Subcutaneous abdominal adipose tissue (tissue), 5 donors: ENCODE measurements at regions not wholly inside any gene's neighbourhood (a gene's known extent, or its start where the extent isn't known, plus 50 kb on each side); places are given as distances from the start of the nearest gene placed in this dataset.

Source experiments
- H3K27ac ChIP-seq: one replicate; pipeline ENCODE4 v1.7.0; 2013; ENCODE audit warnings: low read depth, mild to moderate bottlenecking, inconsistent platforms, low read length, moderate library complexity
- H3K27me3 ChIP-seq, 5 donors: one replicate each; pipeline ENCODE4 v1.7.0; 2013; ENCODE audit warnings: low read length in 5 of 5, inconsistent platforms in 1 of 5; ENCODE audit not compliant: control insufficient read depth in 5 of 5, insufficient read depth in 4 of 5
- H3K36me3 ChIP-seq, 5 donors: one replicate each; pipeline ENCODE4 v1.7.0; 2013; ENCODE audit warnings: low read length in 5 of 5; ENCODE audit not compliant: control insufficient read depth in 5 of 5, insufficient read depth in 5 of 5
- H3K4me1 ChIP-seq, 5 donors: one replicate each; pipeline ENCODE4 v1.7.0; 2013; ENCODE audit warnings: low read length in 5 of 5, mild to moderate bottlenecking in 3 of 5, moderate library complexity in 1 of 5; ENCODE audit not compliant: control insufficient read depth in 5 of 5, insufficient read depth in 5 of 5
- H3K4me3 ChIP-seq, 5 donors: one replicate each; pipeline ENCODE4 v1.7.0; 2013; ENCODE audit warnings: low read length in 5 of 5, low read depth in 1 of 5
- H3K9ac ChIP-seq, 5 donors: one replicate each; pipeline ENCODE4 v1.7.0; 2013; ENCODE audit warnings: low read length in 5 of 5, mild to moderate bottlenecking in 4 of 5, moderate library complexity in 3 of 5
- H3K9me3 ChIP-seq, 5 donors: one replicate each; pipeline ENCODE4 v1.7.0; 2013; ENCODE audit warnings: low read length in 5 of 5; ENCODE audit not compliant: control insufficient read depth in 5 of 5
- donor health status: healthy.
- donor health status: healthy.
- donor health status: healthy.
- donor health status: healthy.
- donor health status: healthy.

DNA sequence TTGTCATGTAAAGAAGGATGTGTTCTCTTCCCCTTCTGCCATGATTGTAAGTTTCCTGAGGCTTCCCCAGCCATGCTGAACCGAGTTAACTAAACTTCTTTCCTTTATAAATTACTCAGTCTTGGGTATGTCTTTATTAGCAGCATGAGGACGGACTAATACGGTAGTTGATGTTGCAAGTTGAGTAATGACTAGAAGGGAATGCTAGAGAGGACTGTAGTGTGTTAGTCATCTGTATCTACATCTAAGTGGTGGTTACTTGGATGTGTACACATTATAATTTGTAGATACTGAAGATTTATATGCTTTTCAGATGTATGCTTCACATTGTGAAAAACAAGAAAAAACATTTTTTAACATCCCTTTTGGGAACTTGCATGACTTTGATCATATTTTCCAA, 244.6 kb downstream of the POLR1F start:
- no peaks in the 10 kb centered on the region for H3K4me1 ChIP-seq
- H3K9ac ChIP-seq, result no peak overlapping the region
- no peak overlapping the region for H3K27ac ChIP-seq
- H3K36me3 ChIP-seq, result no peaks in the 10 kb centered on the region
- H3K9me3 ChIP-seq, result no peaks in the 10 kb centered on the region
- H3K4me3 ChIP-seq, result no peak overlapping the region
- H3K27me3 ChIP-seq, result no peaks in the 10 kb centered on the region

DNA sequence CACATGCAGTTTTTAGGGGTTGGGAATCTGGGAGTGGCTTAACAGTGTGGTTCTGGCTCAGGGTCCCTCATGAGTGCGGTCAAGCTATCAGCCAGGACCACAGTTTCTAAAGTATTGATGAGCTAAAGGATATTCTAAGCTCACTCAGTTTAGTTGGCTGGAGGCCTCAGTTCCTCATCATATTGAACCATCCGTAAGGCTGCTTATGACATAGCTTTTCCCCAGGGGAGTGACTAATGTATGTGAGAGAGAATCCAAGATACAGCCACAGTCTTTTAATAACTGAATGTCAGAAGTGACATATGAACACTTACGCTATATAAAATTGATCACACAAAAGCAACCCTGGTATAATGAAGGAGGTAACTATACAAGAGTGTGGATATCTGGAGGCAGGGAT, 245.3 kb downstream of the POLR1F start:
- H3K27ac ChIP-seq, result no peak overlapping the region
- no peaks in the 10 kb centered on the region for H3K4me1 ChIP-seq
- no peaks in the 10 kb centered on the region for H3K9me3 ChIP-seq
- no peak overlapping the region for H3K4me3 ChIP-seq
- no peak overlapping the region for H3K9ac ChIP-seq
- H3K36me3 ChIP-seq, result no peaks in the 10 kb centered on the region
- H3K27me3 ChIP-seq, result no peaks in the 10 kb centered on the region

DNA sequence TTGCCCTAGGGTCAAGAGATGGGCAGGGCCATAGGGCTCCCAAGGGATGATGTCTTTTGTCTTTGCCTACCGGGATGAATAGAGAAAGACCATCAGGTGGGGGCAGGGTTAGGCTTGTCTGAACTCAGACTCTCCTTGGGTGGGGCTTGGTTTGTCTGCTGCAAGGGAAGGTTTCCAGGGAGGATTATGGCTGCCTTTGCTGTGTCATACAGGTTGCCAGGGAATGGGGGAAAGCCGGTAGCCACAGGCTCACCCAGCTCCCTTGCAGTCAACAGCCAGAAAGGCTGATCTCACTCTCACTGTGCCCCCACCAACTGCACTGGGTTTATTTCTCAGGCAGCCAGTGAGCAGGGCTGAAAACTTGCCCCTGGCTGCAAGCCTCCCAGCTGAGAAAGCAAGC, 253.2 kb downstream of the POLR1F start:
- no peak overlapping the region for H3K4me3 ChIP-seq
- no peaks in the 10 kb centered on the region for H3K36me3 ChIP-seq
- peaks cover 0 to 11% (median 0%) of the 10 kb centered on the region in 5 donors for H3K9me3 ChIP-seq
- no peak overlapping the region for H3K9ac ChIP-seq
- H3K27ac ChIP-seq, result no peak overlapping the region
- H3K27me3 ChIP-seq, result no peaks in the 10 kb centered on the region
- H3K4me1 ChIP-seq, result no peaks in the 10 kb centered on the region

DNA sequence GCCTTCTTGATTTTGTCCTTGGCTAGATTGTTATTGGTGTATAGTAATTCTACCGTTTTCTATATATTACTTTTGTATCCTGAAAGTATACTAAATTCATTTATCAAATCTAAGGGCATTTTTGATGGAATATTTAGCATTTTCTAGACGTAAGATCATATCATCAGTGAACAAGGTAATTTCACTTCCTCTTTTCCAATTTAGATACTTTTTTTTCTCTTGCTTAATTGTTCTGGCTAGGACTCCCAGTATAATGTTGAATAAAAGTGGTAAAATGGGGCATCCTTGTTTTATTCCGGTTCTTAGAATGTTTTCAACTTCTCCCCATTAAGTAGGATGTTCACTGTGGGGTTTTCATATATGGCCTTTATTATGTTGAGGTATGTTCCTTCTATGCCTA, 260.7 kb downstream of the POLR1F start:
- Histone ChIP-seq H3K9me3 (peaks cover 0 to 2% (median 0%) of the 10 kb centered on the region in 5 donors), H3K4me3 (no peak overlapping the region), H3K36me3 (no peaks in the 10 kb centered on the region), H3K9ac (no peak overlapping the region), H3K27ac (no peak overlapping the region), H3K27me3 (no peaks in the 10 kb centered on the region), H3K4me1 (no peaks in the 10 kb centered on the region)

DNA sequence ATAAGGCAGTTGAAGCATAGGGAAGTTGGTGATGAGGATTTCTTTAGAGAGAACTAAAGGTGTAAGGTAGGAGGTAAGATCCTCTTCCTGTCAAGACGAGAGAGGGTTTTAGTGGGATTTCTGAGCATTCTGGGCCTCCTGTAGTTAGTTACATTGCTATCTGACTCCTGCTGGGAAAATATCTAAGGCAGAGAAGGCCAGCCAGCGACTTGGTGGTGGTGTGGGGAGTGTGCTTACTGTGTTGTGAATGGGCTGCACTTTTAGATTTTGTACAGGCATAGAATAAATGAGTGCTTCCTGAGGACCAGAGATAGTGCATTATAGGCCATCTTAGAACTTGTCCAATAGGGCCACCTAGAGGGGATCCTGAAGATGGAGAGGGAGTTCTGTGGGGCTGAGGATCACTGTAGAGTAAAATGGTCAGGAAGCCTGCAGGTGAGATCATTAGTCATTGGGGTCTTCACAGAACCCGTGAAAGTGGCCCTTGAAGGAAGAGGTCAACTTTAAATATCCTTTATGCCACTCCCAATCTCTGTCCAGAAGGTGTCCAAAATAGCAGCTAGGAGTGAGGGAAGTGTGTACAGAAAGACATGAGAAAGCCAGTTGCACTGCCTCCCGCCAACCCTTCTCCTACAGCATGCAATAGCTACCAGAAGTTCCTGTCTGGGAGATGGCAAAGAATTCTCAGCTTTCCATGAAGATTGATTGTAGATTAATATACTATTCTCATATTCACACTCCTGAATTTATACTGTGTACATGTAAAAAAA, 266.6 kb downstream of the POLR1F start:
- Histone ChIP-seq H3K4me1 (no peaks in the 10 kb centered on the region), H3K9me3 (no peaks in the 10 kb centered on the region), H3K36me3 (no peaks in the 10 kb centered on the region), H3K27me3 (no peaks in the 10 kb centered on the region), H3K9ac (no peak overlapping the region), H3K27ac (no peak overlapping the region), H3K4me3 (no peak overlapping the region)

DNA sequence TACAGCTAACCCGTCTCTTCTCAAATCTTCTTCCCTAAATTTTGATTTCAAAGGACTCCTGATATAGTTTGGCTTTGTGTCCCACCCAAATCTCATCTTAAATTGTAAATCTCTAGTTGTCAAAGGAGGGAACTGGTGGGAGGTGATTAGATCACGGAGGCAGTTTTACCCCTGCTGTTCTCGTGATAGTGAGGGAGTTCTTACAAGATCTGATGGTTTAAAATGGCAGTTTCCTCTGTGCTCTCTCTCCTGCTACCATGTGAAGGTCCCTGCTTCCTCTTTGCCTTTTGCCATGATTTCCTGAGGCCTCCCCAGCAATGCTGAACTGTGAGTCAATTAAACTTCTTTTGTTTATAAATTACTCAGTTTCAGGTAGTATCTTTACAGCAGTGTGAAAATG, 269.3 kb downstream of the POLR1F start:
- no peaks in the 10 kb centered on the region for H3K27me3 ChIP-seq
- H3K4me1 ChIP-seq, result no peaks in the 10 kb centered on the region
- H3K36me3 ChIP-seq, result no peaks in the 10 kb centered on the region
- no peak overlapping the region for H3K27ac ChIP-seq
- H3K4me3 ChIP-seq, result no peak overlapping the region
- H3K9ac ChIP-seq, result no peak overlapping the region
- no peaks in the 10 kb centered on the region for H3K9me3 ChIP-seq

DNA sequence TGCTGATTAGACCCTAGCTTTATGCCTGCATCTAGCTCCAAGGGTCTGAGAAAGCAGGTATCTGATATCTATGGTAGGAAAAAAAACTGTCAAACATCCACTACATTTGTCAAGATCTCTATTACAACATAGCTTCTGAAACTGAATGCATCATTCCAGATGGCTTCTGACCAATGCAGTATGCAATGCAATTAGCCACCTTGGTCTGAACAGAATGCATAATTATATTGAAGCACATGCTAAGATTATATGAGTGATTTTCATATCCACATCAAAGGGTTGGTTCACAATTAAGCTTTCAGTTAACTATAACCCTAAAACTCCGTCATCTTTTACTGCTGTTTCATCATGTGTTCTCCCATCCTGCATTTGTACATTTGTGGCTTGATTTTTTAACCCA, 271.4 kb downstream of the POLR1F start:
- Histone ChIP-seq H3K36me3 (no peaks in the 10 kb centered on the region), H3K4me1 (no peaks in the 10 kb centered on the region), H3K9me3 (no peaks in the 10 kb centered on the region), H3K27me3 (no peaks in the 10 kb centered on the region), H3K9ac (no peak overlapping the region), H3K27ac (no peak overlapping the region), H3K4me3 (no peak overlapping the region)

DNA sequence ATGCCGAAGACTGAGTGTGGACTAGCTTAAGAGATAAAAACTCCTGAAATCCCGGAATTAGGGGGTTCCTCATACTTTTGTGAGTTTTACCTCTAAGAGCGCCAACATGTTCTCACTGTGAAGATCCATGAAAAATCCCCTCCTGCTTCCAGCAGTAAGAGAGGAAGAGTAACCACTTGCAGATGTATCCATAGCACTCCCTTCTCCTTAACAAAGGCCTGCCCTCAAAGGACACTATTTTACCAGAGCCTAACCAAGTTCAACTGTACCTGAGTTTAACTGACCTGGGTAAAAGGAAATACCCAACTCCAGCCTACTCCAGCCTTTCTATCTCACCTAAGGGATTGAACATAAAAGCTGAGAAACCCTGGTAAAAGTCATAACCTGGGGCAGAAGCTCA, 280.9 kb downstream of the POLR1F start:
- Histone ChIP-seq H3K36me3 (no peaks in the 10 kb centered on the region), H3K4me1 (peaks cover 0 to 17% (median 0%) of the 10 kb centered on the region in 5 donors), H3K9ac (no peak overlapping the region), H3K27me3 (no peaks in the 10 kb centered on the region), H3K4me3 (no peak overlapping the region), H3K27ac (no peak overlapping the region), H3K9me3 (no peaks in the 10 kb centered on the region)

DNA sequence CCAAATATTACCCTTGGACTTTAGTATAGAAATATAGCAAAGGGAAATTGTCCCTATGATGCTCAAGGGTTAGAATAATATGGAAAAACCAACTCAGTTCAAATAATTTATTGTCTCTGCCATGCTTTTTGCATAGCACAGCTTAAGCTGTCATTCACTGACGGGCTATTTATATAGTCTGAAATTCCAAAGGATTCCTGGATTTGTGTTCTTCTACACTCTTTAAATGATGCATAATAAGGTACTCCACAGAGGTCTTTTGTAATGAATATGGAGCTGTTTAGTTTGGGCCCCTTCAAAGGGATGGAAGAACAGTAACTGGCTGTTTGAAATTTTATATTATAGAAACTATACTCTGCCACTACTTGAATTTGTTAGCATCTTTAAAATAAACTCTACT, 276.6 kb upstream of the FERD3L start:
- no peaks in the 10 kb centered on the region for H3K36me3 ChIP-seq
- no peak overlapping the region for H3K9ac ChIP-seq
- no peak overlapping the region for H3K27ac ChIP-seq
- H3K9me3 ChIP-seq, result no peaks in the 10 kb centered on the region
- peaks cover 0 to 19% (median 0%) of the 10 kb centered on the region in 5 donors for H3K4me1 ChIP-seq
- H3K27me3 ChIP-seq, result no peaks in the 10 kb centered on the region
- no peak overlapping the region for H3K4me3 ChIP-seq

DNA sequence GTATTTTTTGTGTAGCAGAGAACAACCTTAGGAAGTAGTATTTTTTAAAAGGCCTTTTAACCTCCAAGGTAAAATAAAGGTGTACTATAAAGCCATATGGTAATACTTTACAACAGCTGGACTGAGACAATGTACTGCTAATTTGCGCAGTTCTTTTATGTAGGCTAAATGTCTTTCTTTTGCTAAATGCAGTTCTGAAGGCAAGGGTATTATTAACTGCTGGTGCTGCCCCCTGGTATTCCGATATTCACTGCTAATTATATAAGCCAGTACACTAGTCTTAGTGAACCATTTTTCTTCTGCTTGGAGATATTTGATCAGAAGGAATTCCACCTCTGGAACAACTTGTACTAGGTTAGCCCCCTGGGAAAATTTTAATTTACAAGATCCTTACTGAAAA, 272.0 kb upstream of the FERD3L start:
- Histone ChIP-seq H3K27me3 (no peaks in the 10 kb centered on the region), H3K9ac (no peak overlapping the region), H3K36me3 (no peaks in the 10 kb centered on the region), H3K4me1 (no peaks in the 10 kb centered on the region), H3K27ac (no peak overlapping the region), H3K4me3 (no peak overlapping the region), H3K9me3 (no peaks in the 10 kb centered on the region)
